HEK293 (cell line): ENCODE measurements at regions not wholly inside any gene's neighbourhood (a gene's known extent, or its start where the extent isn't known, plus 50 kb on each side); places are given as distances from the start of the nearest gene placed in this dataset.

Source experiments
- CTCF ChIA-PET: fragments of 350-600 bp; formaldehyde crosslinking; extraction: SDS; loops from one replicate; lab custom pipeline; 2021; ENCODE audit warnings: antibody characterized with exemption; lab: Yijun Ruan, JAX
- POLR2A ChIA-PET: fragments of 300-600 bp; formaldehyde crosslinking; extraction: SDS; loops from one replicate; lab custom pipeline; 2020; ENCODE audit warnings: antibody characterized with exemption, inconsistent platforms; lab: Yijun Ruan, JAX
- H3K27ac ChIP-seq: fragments of 200-500 bp; sonication (Bioruptor generic); 2 replicates; pipeline ENCODE4 v1.5.1; 2014; ENCODE audit warnings: low read depth, low read length, control low read depth, inconsistent platforms; ENCODE audit errors: extremely low read depth
- H3K36me3 ChIP-seq, 2 experiments: fragments of 200-500 bp in 1 of 2; sonication (Bioruptor generic) in 1 of 2; 1 replicate in 1 of 2; 2 replicates in 1 of 2; pipeline ENCODE4 v1.5.1; 2014 to 2017; ENCODE audit warnings: inconsistent platforms in 2 of 2, low read length in 2 of 2; ENCODE audit not compliant: control insufficient read depth in 2 of 2, insufficient read depth in 1 of 2
- H3K4me1 ChIP-seq: fragments of 200-500 bp; sonication (Bioruptor generic); 2 replicates; pipeline ENCODE4 v1.5.1; 2014; ENCODE audit warnings: mild to moderate bottlenecking, low read length, inconsistent platforms; ENCODE audit not compliant: control insufficient read depth, insufficient read depth
- H3K4me3 ChIP-seq: 2 replicates; pipeline ENCODE4 v1.5.1; 2011; ENCODE audit warnings: low read depth, mild to moderate bottlenecking, control low read depth, low read length, moderate library complexity
- H3K9me3 ChIP-seq: fragments of 200-500 bp; sonication (Bioruptor generic); 2 replicates; pipeline ENCODE4 v1.5.1; 2014; ENCODE audit warnings: low read depth, low read length, inconsistent platforms; ENCODE audit not compliant: control insufficient read depth, insufficient read depth
- CTCF ChIP-seq: fragments of 450-650 bp; formaldehyde crosslinking; IDR thresholded peaks from 2 replicates; pipeline ENCODE4 v1.5.1; 2016; ENCODE audit warnings: missing biosample characterization, missing genetic modification characterization
- GLIS1 ChIP-seq: fragments of 450-650 bp; formaldehyde crosslinking; IDR thresholded peaks from 2 replicates; pipeline ENCODE4 v1.5.1; 2016; ENCODE audit warnings: missing biosample characterization, missing genetic modification characterization
- GLIS2 ChIP-seq: fragments of 450-650 bp; formaldehyde crosslinking; IDR thresholded peaks from 2 replicates; pipeline ENCODE4 v1.5.1; 2016; ENCODE audit warnings: missing biosample characterization, missing genetic modification characterization
- PRDM1 ChIP-seq: fragments of 450-650 bp; formaldehyde crosslinking; IDR thresholded peaks from 2 replicates; pipeline ENCODE4; 2016; ENCODE audit warnings: missing biosample characterization, missing genetic modification characterization
- PRDM10 ChIP-seq: fragments of 450-650 bp; formaldehyde crosslinking; IDR thresholded peaks from 2 replicates; pipeline ENCODE4 v1.5.1; 2016; ENCODE audit warnings: missing biosample characterization, missing genetic modification characterization
- SP7 ChIP-seq: fragments of 450-650 bp; formaldehyde crosslinking; IDR thresholded peaks from 2 replicates; pipeline ENCODE4 v1.5.1; 2016; ENCODE audit warnings: missing biosample characterization, missing genetic modification characterization
- TSHZ1 ChIP-seq: fragments of 450-650 bp; formaldehyde crosslinking; IDR thresholded peaks from 2 replicates; pipeline ENCODE4 v1.5.1; 2016; ENCODE audit warnings: missing biosample characterization, missing genetic modification characterization, borderline replicate concordance
- ZBTB11 ChIP-seq: fragments of 450-650 bp; formaldehyde crosslinking; conservative IDR thresholded peaks from 2 replicates; pipeline ENCODE4 v1.5.1; 2016; ENCODE audit warnings: low read depth, missing biosample characterization, missing genetic modification characterization
- ZIC2 ChIP-seq: fragments of 450-650 bp; formaldehyde crosslinking; IDR thresholded peaks from 2 replicates; pipeline ENCODE4 v1.5.1; 2016; ENCODE audit warnings: missing biosample characterization, missing genetic modification characterization
- ZNF2 ChIP-seq: fragments of 450-650 bp; formaldehyde crosslinking; IDR thresholded peaks from 2 replicates; pipeline ENCODE4 v1.5.1; 2016; ENCODE audit warnings: missing biosample characterization, missing genetic modification characterization
- ZNF223 ChIP-seq: fragments of 450-650 bp; formaldehyde crosslinking; IDR thresholded peaks from 2 replicates; pipeline ENCODE4 v1.5.1; 2016; ENCODE audit warnings: missing biosample characterization, missing genetic modification characterization
- ZNF335 ChIP-seq: fragments of 450-650 bp; formaldehyde crosslinking; conservative IDR thresholded peaks from 2 replicates; pipeline ENCODE4 v1.5.1; 2016; ENCODE audit warnings: missing biosample characterization, missing genetic modification characterization
- ZNF843 ChIP-seq: fragments of 450-650 bp; formaldehyde crosslinking; IDR thresholded peaks from 2 replicates; pipeline ENCODE4 v1.5.1; 2016; ENCODE audit warnings: missing biosample characterization, missing genetic modification characterization

GRCh38 chr5:56481428-56482357 is 248.6 kb upstream of the ANKRD55 start:
- no peaks in the 10 kb centered on the region for H3K9me3 ChIP-seq
- TF ChIP-seq ZNF335 = peak; percentile 80
- 0 out of 2 replicates have a peak, but pooled peaks have one; percentile 2 for TF ChIP-seq GLIS2 (tag by site-specific recombination)
- no peak for TF ChIP-seq ZNF843 (tag by site-specific recombination)
- TF ChIP-seq TSHZ1 = no peak
- peak; percentile 63; the same call in 1 of the 2 replicates for TF ChIP-seq PRDM1 (tag by site-specific recombination)
- peak; percentile 42; the same call in 1 of the 2 replicates for TF ChIP-seq ZNF223
- TF ChIP-seq GLIS1 (tag by site-specific recombination) = 0 out of 2 replicates have a peak, but pooled peaks have one; percentile 19
- TF ChIP-seq ZBTB11 (tag by site-specific recombination) = 0 out of 2 replicates have a peak, but pooled peaks have one; percentile 6
- no peak; the same call in 1 of the 2 replicates for TF ChIP-seq CTCF (tag by site-specific recombination)
- 0 out of 2 replicates have a peak, but pooled peaks have one; percentile 9 for TF ChIP-seq SP7
- 0 out of 2 replicates have a peak, but pooled peaks have one; percentile 12 for TF ChIP-seq PRDM10 (tag by site-specific recombination)
- 0 out of 2 replicates have a peak, but pooled peaks have one; percentile 53 for TF ChIP-seq ZNF2
- peak; percentile 58 for TF ChIP-seq ZIC2 (tag by site-specific recombination)
- TF ChIP-seq, all 188 proteins: peak for 10
- CTCF ChIA-PET = interaction anchor here (0.5 to 0.7 kb wide), 3 partner anchors 210 to 383 kb away, joined by 3 read pairs; no protein-coding TSS in a partner anchor
- POLR2A ChIA-PET = interaction anchor here (0.6 kb wide), 1 partner anchor 623 kb away, joined by 3 read pairs; no protein-coding TSS in a partner anchor
- peak overlapping the region; percentile 41 for H3K4me3 ChIP-seq
- no peaks in the 10 kb centered on the region for H3K36me3 ChIP-seq
- H3K4me1 ChIP-seq = peaks cover 3% of the 10 kb centered on the region; the same call in 1 of the 2 replicates
- H3K27ac ChIP-seq = peak overlapping the region; percentile 55; the same call in 1 of the 2 replicates
